GM21528 (cell line): ENCODE measurements at regions not wholly inside any gene's neighbourhood (a gene's known extent, or its start where the extent isn't known, plus 50 kb on each side); places are given as distances from the start of the nearest gene placed in this dataset.

ENCODE experiments used
- ATAC-seq: cut with Tn5 transposase; IDR thresholded peaks from one replicate; pipeline ENCODE4 v1.9.1; 2021; ENCODE audit warnings: mild to moderate bottlenecking, moderate library complexity; ENCODE audit not compliant: unreplicated experiment, low FRiP score

DNA sequence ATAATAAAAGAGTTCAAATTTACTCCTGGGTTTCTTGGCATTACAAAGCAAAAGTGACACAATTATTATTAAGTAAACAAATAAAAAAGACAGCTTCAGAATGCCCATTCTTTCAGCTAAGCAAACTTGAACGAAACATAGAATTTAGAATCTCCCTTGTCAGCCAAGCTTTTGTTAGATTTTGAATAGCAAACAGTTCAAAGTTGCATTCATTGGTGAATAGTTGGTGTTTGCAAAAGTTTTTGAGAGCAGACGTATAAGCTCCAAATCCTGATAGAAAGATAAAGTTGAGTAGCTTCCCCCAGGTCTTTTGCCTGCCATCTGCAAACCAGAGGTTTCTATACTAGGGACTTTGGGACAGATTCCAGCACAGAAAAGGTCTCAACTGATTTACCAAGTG lies 434.3 kb upstream of the TNP1 start:
- no peak for ATAC-seq

DNA sequence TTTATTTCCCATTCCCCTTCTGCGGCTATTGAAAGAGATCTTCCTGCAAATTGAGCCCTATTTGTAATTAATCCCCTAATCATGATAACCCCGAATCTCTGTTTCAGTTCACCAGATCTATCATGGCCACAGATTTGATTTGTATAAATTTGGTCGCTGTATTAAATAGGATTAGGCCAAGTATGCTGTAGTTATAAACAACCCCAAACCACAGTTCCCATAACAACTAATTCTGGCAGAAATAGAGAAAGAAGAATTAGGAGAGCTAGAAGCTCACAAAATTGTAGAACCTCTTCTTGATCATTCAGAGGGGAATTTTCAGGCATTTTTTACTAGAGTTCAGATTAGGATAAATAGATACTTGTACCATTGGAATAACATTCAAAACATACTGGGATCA lies 433.7 kb upstream of the TNP1 start:
- no peak for ATAC-seq

DNA sequence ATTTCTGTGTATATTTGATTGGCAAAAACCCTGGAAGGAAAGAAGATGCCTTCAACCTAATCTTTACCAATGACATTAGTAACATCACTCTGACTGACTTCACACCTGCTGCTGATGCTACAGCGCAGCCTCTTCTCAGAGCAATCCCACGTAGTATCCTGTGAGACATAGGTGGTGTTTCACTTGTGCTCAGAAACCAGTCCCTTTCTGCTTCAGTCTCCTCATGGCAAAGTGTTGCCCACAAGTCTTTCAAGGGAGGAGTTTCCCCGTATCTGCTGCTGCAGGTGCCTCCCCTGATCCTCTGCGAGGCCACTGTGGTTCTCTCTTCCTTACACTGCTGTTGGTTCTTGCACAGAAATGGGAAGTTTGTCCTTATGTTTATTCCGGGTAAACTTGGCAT lies 433.2 kb upstream of the TNP1 start:
- no peak for ATAC-seq

DNA sequence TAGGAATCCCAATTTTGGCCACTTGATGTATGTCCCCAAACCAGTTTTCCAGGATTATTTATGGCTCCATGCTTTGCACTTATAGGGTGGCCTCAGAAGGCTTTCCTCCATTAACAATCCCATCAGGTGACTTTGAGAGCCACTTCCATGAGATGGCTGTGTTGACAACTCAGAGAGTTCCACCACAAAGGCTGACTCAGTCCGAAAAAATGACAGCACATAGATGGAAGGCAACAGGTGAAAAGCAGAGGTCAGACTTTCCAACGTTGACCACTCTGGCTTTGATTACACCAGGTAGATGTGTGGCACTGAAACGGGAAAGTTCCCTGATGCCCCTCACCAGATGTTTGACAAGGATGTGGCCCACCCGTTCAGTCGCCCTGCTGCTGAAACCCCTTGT lies 431.4 kb upstream of the TNP1 start:
- ATAC-seq = no peak

DNA sequence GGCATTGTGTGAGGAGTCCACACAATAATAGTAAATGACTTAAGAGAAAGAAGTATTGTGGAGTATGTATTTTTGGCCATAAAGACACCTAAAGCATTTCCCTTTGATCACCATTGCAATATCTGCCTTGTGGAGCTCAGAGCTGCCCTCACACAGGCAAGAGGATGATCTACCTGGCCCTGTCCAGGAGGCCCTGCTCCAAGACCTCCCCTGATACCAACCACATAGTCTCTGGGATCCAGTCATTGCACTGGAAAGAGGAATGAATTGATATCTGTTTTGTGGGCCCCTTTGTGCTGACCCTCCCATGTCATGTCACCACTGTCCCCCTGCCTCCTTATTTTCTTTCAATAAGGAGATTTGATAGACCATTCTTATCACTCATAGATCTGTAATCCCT lies 430.6 kb upstream of the TNP1 start:
- no peak for ATAC-seq

GRCh38 chr2:217289907-217290280 lies 430.0 kb upstream of the TNP1 start:
- no peak for ATAC-seq

DNA sequence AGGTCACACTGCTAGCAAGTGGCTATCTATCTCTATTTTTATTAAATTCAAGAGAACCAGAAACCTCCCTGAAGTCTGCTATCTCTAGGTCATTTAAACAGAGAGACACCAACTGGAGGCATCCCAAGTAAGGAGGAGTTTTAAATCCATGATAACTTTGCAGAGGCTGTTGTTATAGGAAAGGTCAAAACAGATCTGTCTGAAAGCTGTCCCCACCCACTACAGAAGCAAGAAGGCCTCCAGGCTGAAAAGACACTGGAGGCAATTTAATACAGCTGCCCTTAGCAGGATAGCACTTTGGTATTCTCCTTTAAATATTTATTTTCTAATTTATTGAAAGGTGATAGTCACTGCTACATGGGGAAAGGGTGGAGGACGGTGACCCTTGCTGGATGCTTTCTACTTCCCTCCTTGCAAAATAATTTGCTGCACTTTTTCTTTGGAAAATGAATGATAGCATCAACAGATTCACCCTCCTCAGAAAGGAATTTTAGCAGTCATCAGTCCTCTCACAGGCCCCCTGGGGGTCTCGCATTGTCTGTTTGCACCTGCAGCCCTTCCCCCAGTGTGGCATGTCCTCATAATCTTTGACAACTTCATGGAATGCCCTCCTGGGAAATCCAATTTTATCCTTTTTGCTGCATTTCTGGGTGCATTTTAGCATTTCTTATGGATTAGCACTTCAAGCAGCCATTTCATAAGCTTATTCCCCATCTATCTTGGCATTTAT lies 429.5 kb upstream of the TNP1 start:
- no peak for ATAC-seq

GRCh38 chr2:217288472-217289063 lies 428.7 kb upstream of the TNP1 start:
- no peak for ATAC-seq

GRCh38 chr2:217286833-217287232 lies 427.0 kb upstream of the TNP1 start:
- ATAC-seq = no peak

DNA sequence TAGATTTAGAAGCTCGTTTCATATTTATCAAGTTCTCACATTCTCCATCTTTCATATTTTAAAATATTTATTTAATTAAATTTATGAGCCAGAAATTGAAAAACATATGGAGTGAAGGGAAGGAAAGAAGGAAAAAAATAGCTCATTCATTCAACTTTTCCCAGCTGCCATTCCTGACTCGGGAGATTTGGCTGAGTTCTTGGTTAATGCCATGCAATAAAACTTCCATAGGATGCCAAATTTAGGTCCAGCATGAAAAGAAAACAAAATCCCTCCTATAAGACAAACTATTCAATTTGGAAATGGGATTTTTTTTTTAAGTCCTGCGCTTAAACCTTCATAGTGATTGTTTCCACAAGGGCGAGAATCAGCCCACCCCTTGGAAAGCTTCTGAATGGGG lies 426.1 kb upstream of the TNP1 start:
- no peak for ATAC-seq

GRCh38 chr2:217283460-217283859 lies 423.6 kb upstream of the TNP1 start:
- ATAC-seq = no peak

- ATAC-seq = no peak
Measured at GRCh38 chr2:217282531-217282930, 422.7 kb upstream of the TNP1 start.

- ATAC-seq = no peak
Measured at GRCh38 chr2:217279556-217279955, 419.7 kb upstream of the TNP1 start.

- ATAC-seq = no peak
Measured at GRCh38 chr2:217279140-217279539, 419.3 kb upstream of the TNP1 start.

- no peak for ATAC-seq
Measured at GRCh38 chr2:217277646-217278398, 418.0 kb upstream of the TNP1 start.

GRCh38 chr2:217276433-217276832 lies 416.6 kb upstream of the TNP1 start:
- no peak for ATAC-seq

DNA sequence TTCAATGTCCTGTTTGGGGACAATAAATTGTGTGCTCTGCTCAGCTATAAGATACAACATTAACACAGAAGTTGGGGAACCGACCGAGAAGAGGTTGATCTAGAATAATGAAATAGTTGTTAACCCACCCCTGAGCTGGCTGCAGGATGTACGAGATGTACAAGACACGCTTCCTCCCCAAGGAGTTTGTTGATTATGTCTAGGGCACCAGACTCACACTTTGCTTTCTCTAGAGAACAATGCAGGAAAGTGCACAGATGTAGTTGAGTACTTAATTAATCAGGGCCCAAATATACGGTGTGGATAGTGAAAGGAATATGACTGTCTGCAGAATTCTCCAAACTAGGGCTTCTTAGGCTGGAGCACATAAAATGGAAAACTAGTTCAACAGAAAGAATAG lies 415.2 kb upstream of the TNP1 start:
- ATAC-seq = no peak

DNA sequence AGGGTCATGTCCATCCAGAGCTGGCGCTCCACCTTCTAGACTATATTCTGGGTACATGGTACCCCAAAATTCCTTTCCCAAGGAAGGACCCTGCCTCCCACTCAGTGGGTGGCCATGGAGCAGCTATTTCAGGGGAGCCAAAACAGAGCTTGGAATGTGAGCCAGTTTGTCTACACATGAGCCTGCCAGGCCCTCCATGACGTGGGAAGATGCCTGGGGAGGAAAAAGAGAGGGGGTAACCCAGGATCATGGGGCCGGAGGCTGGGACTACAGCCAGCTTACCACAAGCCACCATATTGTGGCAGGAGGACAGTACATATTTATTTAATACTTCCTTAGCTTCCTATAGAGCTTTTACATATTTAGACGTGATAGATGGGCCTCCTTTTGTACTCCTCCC lies 414.7 kb upstream of the TNP1 start:
- ATAC-seq = no peak

GRCh38 chr2:217273851-217274250 lies 414.0 kb upstream of the TNP1 start:
- no peak for ATAC-seq

- no peak for ATAC-seq
Measured at GRCh38 chr2:217273162-217273561, 413.3 kb upstream of the TNP1 start.

DNA sequence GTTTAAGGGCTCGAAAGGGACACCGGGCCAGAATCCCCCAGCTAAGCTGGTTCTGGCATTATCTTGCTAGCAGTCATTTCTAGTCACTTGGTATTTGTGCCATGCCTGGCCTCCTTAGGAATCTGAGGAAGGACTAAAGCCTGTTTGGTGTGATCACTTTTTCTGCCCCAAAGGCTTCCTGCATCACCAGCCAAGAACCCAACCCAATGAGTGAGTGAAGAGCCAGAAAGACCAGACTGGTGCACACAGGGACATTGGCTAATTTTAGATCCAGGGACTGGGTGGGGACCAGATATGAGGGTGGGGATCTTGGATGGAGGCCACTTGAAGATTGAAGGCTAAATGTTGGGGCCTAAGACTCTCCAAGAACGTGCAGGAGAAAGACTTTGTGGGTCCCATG lies 411.9 kb upstream of the TNP1 start:
- ATAC-seq = no peak
